Vagina (tissue), 2 donors: ENCODE measurements at regions not wholly inside any gene's neighbourhood (a gene's known extent, or its start where the extent isn't known, plus 50 kb on each side); places are given as distances from the start of the nearest gene placed in this dataset.

ENCODE experiments used
- DNase-seq, 2 donors: peaks; one replicate each; pipeline ENCODE4 v3.0.0-alpha.2; 2017; ENCODE audit errors: extremely low spot score in 2 of 2
- H3K27ac ChIP-seq: fragments of 200-600 bp; sonication (generic); one replicate; pipeline ENCODE4 v1.5.1; 2019
- H3K27me3 ChIP-seq: fragments of 200-600 bp; sonication (generic); one replicate; pipeline ENCODE4 v1.5.1; 2019
- H3K36me3 ChIP-seq, 2 donors: fragments of 200-600 bp; sonication (generic); one replicate each; pipeline ENCODE4 v1.5.1; 2017 to 2019
- H3K4me1 ChIP-seq: fragments of 200-600 bp; sonication (generic); one replicate; pipeline ENCODE4 v1.5.1; 2019
- H3K4me3 ChIP-seq, 2 donors: fragments of 200-600 bp; sonication (generic); 1 replicate in 1 of 2; 2 replicates in 1 of 2; pipeline ENCODE4 v1.5.1; 2016 to 2019
- H3K9me3 ChIP-seq: fragments of 200-600 bp; sonication (generic); one replicate; pipeline ENCODE4 v1.5.1; 2019
- POLR2A ChIP-seq, 2 donors: fragments of 450-650 bp; IDR thresholded peaks; one replicate each; pipeline ENCODE4 v1.6.1; 2017; ENCODE audit warnings: antibody characterized with exemption in 2 of 2, mild to moderate bottlenecking in 2 of 2, moderate library complexity in 2 of 2
- POLR2AphosphoS5 ChIP-seq, 2 donors: sonication (generic); formaldehyde crosslinking; IDR thresholded peaks; one replicate each; pipeline ENCODE4 v1.9.0; 2017; ENCODE audit warnings: antibody characterized with exemption in 2 of 2, mild to moderate bottlenecking in 2 of 2, low read depth in 1 of 2; ENCODE audit not compliant: insufficient read depth in 1 of 2
- intact Hi-C: fragments of 100-400 bp; cut with DNase I; formaldehyde crosslinking; loops from one replicate; pipeline ENCODE4 v1.15.1; 2023
- TF ChIP-seq, protein P1 (sequence below), 3 experiments: fragments of 450-650 bp in 2 of 3; fragments of 200-600 bp in 1 of 3; sonication (generic) in 1 of 3; IDR thresholded peaks; one replicate each; pipeline ENCODE4 v1.5.1; 2017 to 2019; ENCODE audit warnings: antibody characterized with exemption in 3 of 3, mild to moderate bottlenecking in 2 of 3, moderate library complexity in 2 of 3

- no peak overlapping the region for H3K4me3 ChIP-seq
- no peaks in the 10 kb centered on the region for H3K27me3 ChIP-seq
- peaks cover 2% of the 10 kb centered on the region for H3K4me1 ChIP-seq
- DNase-seq = peak; percentile 64 to 91
- H3K9me3 ChIP-seq = no peaks in the 10 kb centered on the region
- no peaks in the 10 kb centered on the region for H3K36me3 ChIP-seq
- no peak overlapping the region for H3K27ac ChIP-seq
- intact Hi-C loops = loop anchor here (10.0 kb wide), 1 partner anchor 121 kb away; no protein-coding TSS in a partner anchor
- TF ChIP-seq POLR2A (IDR thresholded peaks at IDR 0.05) = no peak
These were observed 146.4 kb downstream of the FOXD2 start for GRCh38 chr1:47584249-47584648.

DNA sequence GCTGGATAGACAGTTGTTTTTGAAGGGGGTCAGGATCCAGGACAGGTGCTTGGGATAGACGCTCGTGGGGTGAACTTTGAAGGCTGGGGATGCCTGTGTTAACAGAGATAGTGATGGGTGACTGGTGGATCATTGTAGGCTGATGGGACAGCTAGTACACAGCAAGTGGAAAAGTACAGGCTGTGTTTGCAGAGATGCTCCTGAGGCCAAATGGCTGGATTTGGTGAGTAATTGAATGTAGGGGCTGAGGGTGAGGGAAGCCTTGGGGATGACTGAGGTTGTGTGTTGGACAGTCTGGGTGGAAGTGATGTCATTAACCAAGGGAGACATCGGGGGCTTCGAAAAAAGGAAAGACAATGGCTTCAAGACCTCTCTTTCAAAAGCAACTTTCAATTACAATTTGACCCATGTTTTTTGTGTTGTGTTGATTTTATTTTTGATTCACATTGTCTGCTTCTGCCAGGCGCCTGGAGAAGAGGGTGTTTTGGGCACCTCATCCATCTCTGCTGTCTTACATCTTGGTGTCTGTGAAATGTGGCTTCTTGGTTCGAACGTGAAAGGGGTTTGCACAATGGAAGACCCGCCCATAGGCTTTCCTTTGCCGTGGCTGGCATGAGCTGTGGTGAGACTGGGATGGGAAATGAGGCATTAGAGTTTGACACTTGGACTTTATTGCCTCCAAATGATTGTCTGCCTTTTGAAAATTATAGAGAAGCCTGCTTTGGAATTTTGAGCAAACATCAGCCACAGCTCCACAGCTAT lies 147.5 kb downstream of the FOXD2 start:
- TF ChIP-seq POLR2AphosphoS5 (IDR thresholded peaks at IDR 0.05; ENCODE audit: insufficient read depth in 1 of 2, low read depth in 1 of 2) (no peak), POLR2A (IDR thresholded peaks at IDR 0.05) (no peak)
- TF ChIP-seq, protein P1, sequence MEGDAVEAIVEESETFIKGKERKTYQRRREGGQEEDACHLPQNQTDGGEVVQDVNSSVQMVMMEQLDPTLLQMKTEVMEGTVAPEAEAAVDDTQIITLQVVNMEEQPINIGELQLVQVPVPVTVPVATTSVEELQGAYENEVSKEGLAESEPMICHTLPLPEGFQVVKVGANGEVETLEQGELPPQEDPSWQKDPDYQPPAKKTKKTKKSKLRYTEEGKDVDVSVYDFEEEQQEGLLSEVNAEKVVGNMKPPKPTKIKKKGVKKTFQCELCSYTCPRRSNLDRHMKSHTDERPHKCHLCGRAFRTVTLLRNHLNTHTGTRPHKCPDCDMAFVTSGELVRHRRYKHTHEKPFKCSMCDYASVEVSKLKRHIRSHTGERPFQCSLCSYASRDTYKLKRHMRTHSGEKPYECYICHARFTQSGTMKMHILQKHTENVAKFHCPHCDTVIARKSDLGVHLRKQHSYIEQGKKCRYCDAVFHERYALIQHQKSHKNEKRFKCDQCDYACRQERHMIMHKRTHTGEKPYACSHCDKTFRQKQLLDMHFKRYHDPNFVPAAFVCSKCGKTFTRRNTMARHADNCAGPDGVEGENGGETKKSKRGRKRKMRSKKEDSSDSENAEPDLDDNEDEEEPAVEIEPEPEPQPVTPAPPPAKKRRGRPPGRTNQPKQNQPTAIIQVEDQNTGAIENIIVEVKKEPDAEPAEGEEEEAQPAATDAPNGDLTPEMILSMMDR (IDR thresholded peaks at IDR 0.05) = no peak
- no peak overlapping the region for H3K4me3 ChIP-seq
- H3K27ac ChIP-seq = no peak overlapping the region
- peak; percentile 20 to 70 for DNase-seq
- intact Hi-C loops = loop anchor here (10.0 kb wide), 1 partner anchor 119 kb away; no protein-coding TSS in a partner anchor
- H3K27me3 ChIP-seq = no peaks in the 10 kb centered on the region
- H3K36me3 ChIP-seq = no peaks in the 10 kb centered on the region
- no peaks in the 10 kb centered on the region for H3K9me3 ChIP-seq
- no peaks in the 10 kb centered on the region for H3K4me1 ChIP-seq

DNA sequence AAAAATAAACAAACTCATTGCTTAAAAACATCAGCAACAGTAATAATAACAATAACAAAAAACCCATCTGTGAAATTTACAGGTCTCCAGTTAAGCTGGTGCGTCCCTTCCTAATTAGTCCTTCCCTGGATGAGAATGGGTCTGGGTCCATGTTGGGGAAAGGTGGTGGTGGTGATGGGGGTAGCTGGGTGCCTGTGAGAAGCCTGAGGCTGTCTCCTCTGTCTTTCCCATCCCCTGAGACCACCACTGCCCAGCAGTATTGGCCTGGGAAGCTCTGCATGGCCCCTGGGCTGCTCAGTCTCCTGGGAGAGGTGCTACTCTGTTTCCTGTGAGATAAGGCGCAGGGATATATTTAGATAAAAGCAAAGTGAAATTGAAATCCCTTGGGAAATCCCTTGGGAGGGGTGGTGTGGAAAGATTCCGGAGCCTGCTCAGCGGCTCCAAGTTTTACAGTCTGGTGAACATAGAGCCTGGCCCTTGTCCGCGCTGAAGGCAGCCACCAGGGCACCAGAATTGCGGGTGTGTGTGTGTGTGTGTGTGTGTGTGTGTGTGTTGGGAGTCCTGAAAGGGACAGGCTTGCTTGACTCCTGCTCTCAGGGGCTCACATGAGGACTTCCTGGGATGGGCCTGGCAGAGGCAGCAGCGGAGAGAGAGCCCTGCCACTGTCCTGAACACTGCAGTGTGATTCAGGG lies 150.2 kb downstream of the FOXD2 start:
- Histone ChIP-seq H3K36me3 (no peaks in the 10 kb centered on the region), H3K27me3 (no peaks in the 10 kb centered on the region), H3K4me1 (peaks cover 4% of the 10 kb centered on the region), H3K9me3 (no peaks in the 10 kb centered on the region), H3K4me3 (no peak overlapping the region), H3K27ac (no peak overlapping the region)
- TF ChIP-seq, protein P1 (IDR thresholded peaks at IDR 0.05) = no peak
- no peak for TF ChIP-seq POLR2A (IDR thresholded peaks at IDR 0.05)
- no peak for TF ChIP-seq POLR2AphosphoS5 (IDR thresholded peaks at IDR 0.05; ENCODE audit: insufficient read depth in 1 of 2, low read depth in 1 of 2)
- intact Hi-C loops = loop anchor here (10.0 kb wide), 1 partner anchor 117 kb away; no protein-coding TSS in a partner anchor
- DNase-seq = peak in 1 of 2 donors; percentile 82

DNA sequence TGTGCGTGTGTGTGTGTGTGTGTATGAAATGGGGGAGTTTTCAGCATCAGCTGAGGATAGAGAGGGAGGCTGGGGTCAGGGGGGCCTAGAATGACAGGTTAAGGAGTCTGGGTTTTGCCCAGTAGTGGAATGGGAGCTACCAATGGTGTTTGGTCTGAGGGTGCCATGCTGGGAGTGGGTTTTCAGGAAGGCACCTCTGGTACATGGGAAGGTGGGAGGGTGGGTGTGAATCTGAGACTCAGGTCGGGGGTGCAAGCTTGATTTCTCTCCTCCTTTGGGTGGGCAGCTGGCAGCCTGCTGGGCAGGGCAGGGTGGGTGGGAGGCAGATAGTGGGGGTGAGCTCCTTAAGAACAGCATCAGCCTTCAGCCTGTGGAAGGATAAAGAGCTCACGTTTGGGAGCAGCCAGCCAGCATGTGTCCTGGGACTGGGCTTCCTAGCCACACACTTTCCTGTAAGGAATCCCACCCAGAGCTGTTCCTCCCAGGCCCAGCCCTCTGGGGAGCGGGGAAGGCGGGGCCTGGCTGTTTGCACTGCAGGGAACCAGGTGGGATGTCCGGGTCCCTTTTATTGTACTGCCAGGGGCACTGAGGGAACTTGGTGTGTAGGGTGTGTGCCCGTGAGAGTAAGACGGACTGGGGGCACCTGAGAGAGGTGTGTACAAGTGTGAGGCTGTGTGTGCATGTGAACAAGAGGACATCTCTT lies 152.8 kb downstream of the FOXD2 start:
- H3K27me3 ChIP-seq = no peaks in the 10 kb centered on the region
- peaks cover 12% of the 10 kb centered on the region for H3K4me1 ChIP-seq
- H3K9me3 ChIP-seq = no peaks in the 10 kb centered on the region
- no peak for TF ChIP-seq POLR2AphosphoS5 (IDR thresholded peaks at IDR 0.05; ENCODE audit: insufficient read depth in 1 of 2, low read depth in 1 of 2)
- TF ChIP-seq POLR2A (IDR thresholded peaks at IDR 0.05) = no peak
- TF ChIP-seq, protein P1 (IDR thresholded peaks at IDR 0.05) = no peak
- H3K27ac ChIP-seq = no peak overlapping the region
- peak in 1 of 2 donors; percentile 52 for DNase-seq
- H3K36me3 ChIP-seq = no peaks in the 10 kb centered on the region
- intact Hi-C loops = no loop called here
- no peak overlapping the region for H3K4me3 ChIP-seq

DNA sequence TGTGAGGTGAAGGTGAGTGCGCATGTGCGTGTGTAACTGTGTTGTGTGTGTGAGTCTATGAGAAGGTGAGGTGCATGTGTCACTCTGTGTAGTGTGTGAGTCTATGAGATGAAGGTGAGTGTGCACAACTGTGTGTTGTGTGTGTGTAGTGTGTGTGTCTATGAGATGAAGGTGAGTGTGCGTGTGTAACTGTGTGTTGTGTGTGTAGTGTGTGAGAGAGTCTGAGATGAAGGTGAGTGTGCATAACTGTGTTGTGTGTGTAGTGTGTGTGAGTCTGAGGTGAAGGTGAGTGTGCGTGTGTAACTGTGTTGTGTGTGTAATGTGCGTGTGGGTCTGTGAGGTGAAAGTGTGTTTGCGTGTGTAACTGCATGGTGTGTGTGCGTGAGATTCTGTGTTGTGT lies 154.0 kb downstream of the FOXD2 start:
- Histone ChIP-seq H3K4me3 (no peak overlapping the region), H3K27ac (no peak overlapping the region), H3K9me3 (no peaks in the 10 kb centered on the region), H3K27me3 (no peaks in the 10 kb centered on the region), H3K4me1 (peaks cover 12% of the 10 kb centered on the region), H3K36me3 (no peaks in the 10 kb centered on the region)
- DNase-seq = no peak
- TF ChIP-seq POLR2AphosphoS5 (IDR thresholded peaks at IDR 0.05; ENCODE audit: insufficient read depth in 1 of 2, low read depth in 1 of 2) = no peak
- TF ChIP-seq, protein P1 (IDR thresholded peaks at IDR 0.05) = no peak
- no peak for TF ChIP-seq POLR2A (IDR thresholded peaks at IDR 0.05)
- intact Hi-C loops = no loop called here
